Hematopoietic multipotent progenitor cell treated with erythropoietin and hydrocortisone succinate and interleukin-3 and kit ligand, for 17 days (in vitro differentiated cells): ENCODE measurements at regions not wholly inside any gene's neighbourhood (a gene's known extent, or its start where the extent isn't known, plus 50 kb on each side); places are given as distances from the start of the nearest gene placed in this dataset.

ENCODE experiments used
- DNase-seq: peaks from one replicate; pipeline ENCODE4 v3.0.0-alpha.2; 2015; ENCODE audit warnings: low spot score

DNA sequence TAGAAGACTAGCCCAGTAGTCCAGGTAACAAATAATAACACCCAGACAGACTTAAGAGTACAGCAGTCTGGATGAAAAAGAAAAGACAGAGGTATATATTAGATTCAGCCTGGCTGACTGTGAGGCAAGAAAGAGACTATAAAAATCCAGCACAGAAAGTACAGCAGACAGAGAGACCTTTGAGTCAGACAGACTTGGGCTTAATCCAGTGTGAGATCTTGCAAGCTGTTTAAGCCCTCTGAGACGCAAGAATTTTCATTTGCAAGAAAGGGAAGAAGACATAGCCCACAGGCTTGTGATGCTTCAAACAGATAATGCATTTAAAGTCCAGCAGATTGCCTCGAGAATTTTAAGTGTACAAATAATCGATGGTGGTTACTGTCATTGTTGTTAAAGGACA is 471.4 kb downstream of the LIG4 start:
- no peak for DNase-seq

- no peak for DNase-seq
These were observed 471.8 kb downstream of the LIG4 start for GRCh38 chr13:107743526-107743925.

GRCh38 chr13:107743100-107743499 is 472.2 kb downstream of the LIG4 start:
- DNase-seq: no peak

DNA sequence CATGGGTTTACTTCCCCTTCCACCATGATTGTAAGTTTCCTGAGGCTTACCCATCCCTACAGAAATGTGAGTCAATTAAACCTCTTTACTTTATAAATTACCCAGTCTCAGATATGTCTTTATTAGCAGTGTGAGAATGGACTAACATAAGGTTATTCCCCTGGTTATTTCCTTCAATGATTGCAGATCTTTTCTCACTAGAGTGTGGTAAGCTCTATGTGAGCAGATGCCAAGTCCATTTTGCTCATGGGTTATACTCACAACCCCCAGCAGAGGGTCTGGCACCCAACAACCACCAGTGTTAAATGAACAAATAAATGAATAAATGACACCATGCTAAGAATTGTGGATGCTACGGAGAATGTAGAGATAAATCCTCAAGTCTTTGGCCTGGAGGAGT is 472.8 kb downstream of the LIG4 start:
- no peak for DNase-seq

- DNase-seq: no peak
These were observed 477.3 kb downstream of the LIG4 start for GRCh38 chr13:107738004-107738403.

- no peak for DNase-seq
These were observed 478.6 kb downstream of the LIG4 start for GRCh38 chr13:107736731-107737130.

GRCh38 chr13:107736170-107736569 is 479.2 kb downstream of the LIG4 start:
- no peak for DNase-seq

GRCh38 chr13:107734891-107735625 is 480.3 kb downstream of the LIG4 start:
- no peak for DNase-seq

GRCh38 chr13:107733276-107733675 is 482.1 kb downstream of the LIG4 start:
- DNase-seq: no peak

DNA sequence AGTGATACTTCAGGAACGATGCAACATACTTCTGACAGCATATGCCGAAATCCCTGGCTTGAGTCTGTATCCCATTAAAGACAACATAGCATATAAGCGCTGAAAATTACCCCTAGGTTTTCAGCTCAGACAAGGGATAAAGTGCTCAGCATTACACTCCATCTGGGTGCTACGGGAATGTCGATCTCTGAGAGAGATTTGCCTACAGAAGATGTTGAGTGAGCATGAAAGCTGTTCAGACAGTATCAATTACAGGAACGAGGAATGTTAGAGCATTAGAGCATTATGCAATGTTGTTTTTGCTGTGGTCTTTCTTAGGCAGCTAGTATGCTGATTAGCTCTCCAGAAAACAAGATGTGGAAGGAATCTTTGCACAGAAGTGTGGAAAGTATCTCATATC is 484.5 kb downstream of the LIG4 start:
- no peak for DNase-seq

- DNase-seq: no peak
These were observed 494.0 kb downstream of the LIG4 start for GRCh38 chr13:107721125-107721869.

- DNase-seq: no peak
These were observed 498.6 kb downstream of the LIG4 start for GRCh38 chr13:107716741-107717140.

DNA sequence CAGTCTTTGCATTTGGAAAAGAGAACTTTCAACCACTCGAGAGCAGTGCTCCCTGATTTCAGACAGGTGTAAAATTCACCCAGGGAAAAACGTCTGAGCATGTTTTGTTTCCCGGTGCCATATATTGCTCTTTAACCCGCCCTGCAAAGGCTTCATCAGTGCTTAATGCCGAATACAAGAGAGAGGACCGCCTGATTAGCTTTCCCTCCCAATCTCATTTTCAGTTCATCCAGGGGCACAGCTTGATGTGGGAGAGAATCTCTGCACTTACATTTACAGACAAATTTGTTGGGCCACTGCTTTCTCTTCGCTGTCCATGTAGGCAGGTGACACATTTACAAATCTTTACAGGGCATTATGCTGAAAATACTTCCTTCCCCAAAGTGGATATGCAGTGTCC is 499.1 kb downstream of the LIG4 start:
- DNase-seq: no peak

GRCh38 chr13:107715496-107715895 is 499.8 kb downstream of the LIG4 start:
- no peak for DNase-seq

GRCh38 chr13:107713314-107713713 is 502.0 kb downstream of the LIG4 start:
- DNase-seq: no peak

GRCh38 chr13:107712145-107712860 is 503.0 kb downstream of the LIG4 start:
- DNase-seq: no peak

DNA sequence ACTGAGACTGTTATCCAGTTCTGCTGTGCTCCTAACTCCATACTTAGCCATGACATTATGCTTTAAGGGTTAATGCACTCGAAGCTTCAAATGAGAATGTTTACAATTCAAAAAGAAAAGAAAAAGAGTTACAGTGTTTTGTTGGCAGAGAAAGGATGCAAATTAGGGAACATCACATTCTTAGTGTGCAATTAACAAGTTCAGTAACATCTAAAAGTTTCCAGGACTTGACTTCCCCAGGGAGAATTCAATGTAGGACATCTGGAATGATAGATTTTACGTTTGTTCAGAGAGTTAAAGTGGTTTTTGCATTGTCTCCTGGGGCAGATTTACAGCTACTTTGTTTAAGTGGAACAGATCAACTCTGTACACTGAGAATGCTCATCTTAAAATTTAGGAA is 525.2 kb downstream of the LIG4 start:
- no peak for DNase-seq

DNA sequence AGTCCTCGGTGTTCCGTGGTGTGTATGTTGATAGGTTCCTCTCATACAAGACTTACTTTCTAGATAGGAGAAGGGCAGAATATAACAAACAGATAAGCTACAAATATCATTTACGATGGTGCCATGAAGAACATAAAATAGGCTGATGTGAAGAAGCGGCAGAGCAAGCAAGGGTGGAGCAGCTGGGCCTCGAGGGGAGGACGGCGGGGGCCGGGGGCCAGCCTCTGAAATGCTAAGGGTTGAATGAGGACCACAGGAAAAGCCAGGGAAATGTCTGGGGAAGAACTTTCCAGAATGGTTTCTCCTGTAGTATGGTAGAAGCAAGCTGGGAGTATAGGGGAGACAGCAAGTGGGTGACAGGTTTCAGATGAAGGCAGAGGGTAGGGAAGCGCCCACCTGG is 529.5 kb downstream of the LIG4 start:
- DNase-seq: no peak

DNA sequence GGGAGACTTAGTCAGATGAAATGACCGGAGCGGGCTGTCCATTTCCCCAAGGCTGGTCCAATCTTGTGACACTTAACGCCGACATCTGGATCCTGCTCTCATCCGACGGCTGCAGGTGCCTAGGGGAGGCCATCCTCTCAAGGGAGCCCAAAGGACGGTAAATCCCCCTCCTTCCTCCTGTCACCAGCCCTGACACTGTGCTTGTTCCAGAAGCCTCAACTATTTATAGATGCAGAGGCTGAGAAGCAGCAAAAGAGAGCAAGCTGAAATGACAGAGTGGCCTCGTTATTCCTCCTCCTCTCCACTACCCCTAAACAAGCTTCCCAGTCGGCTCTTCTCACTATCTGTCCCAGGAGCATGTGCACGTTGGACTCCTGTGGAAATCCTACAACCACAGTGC is 533.7 kb downstream of the LIG4 start:
- no peak for DNase-seq

- no peak for DNase-seq
These were observed 535.2 kb downstream of the LIG4 start for GRCh38 chr13:107680115-107680514.

DNA sequence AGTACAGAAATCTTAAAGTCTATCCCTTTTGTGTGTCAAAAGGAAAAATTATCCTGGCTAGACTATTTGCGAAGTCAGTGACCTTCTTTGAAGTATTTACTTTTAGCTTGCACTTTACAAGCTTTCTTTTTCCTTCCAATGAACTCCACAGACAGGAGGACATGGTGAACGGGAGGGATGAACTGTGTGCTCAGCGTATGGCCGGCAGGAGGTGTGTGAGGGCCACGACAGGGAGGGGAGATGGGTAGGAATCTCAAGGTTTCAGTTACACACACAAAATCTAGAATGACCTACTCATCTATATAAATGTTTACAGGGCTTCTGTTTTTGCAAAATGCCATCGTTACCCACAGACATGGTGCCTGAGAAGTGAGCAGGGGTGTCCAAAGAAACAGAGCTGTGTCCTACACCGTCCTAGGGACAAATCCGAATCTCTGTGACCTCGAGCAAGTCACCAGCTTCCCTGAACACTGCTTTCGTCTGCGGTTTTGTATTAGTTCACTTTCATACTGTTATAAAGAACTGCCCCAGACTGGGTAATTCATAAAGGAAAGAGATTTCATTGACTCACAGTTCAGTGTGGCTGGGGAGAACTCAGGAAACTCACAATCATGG is 537.2 kb downstream of the LIG4 start:
- no peak for DNase-seq

- no peak for DNase-seq
These were observed 539.3 kb downstream of the LIG4 start for GRCh38 chr13:107675847-107676550.
